ENCODE measurements at regions not wholly inside any gene's neighbourhood (a gene's known extent, or its start where the extent isn't known, plus 50 kb on each side); places are given as distances from the start of the nearest gene placed in this dataset.

DNA sequence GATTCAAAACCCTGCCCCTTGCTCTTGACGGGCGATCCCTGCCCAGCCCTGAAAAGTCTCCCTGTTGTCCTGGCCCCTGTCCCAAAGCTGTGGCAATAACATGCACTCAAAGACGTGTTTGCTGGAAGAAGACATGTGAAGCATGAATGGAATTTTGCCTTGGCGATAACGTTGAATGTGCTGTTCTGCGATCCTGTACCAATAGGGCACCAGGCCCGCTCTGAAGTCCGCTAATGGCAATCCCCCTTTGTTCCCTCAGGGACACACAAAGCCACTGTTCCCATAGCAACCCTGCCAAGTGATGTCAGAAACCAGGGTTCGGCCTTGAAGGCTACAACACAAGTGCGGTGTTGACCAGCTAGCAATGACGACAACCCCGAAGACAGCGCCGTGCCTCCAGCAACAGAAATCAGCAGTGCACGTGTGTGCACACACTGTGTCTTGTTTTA lies 284.6 kb downstream of the KLF6 start:
- peak overlapping the region; percentile 34 for H3K27ac ChIP-seq (ENCODE audit: low read depth, low read length)
- H3K9me3 ChIP-seq (ENCODE audit: control insufficient read depth, insufficient read depth, low read length), result no peaks in the 10 kb centered on the region
- no peak overlapping the region for H3K4me3 ChIP-seq (ENCODE audit: low read depth, low read length)
- CTCF ChIA-PET, result no interaction called here
- TF ChIP-seq, protein P1, sequence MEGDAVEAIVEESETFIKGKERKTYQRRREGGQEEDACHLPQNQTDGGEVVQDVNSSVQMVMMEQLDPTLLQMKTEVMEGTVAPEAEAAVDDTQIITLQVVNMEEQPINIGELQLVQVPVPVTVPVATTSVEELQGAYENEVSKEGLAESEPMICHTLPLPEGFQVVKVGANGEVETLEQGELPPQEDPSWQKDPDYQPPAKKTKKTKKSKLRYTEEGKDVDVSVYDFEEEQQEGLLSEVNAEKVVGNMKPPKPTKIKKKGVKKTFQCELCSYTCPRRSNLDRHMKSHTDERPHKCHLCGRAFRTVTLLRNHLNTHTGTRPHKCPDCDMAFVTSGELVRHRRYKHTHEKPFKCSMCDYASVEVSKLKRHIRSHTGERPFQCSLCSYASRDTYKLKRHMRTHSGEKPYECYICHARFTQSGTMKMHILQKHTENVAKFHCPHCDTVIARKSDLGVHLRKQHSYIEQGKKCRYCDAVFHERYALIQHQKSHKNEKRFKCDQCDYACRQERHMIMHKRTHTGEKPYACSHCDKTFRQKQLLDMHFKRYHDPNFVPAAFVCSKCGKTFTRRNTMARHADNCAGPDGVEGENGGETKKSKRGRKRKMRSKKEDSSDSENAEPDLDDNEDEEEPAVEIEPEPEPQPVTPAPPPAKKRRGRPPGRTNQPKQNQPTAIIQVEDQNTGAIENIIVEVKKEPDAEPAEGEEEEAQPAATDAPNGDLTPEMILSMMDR (IDR thresholded peaks at IDR 0.05; ENCODE audit: low read depth, low read length), result no peak
- peak; percentile 59 for DNase-seq (ENCODE audit: low read depth, low spot score)
- POLR2A ChIA-PET, result interaction anchor here (0.9 to 1.0 kb wide), 2 partner anchors 31 to 99 kb away, joined by 4 read pairs; no protein-coding TSS in a partner anchor
- no peaks in the 10 kb centered on the region for H3K27me3 ChIP-seq (ENCODE audit: control insufficient read depth, insufficient read depth, low read length)

DNA sequence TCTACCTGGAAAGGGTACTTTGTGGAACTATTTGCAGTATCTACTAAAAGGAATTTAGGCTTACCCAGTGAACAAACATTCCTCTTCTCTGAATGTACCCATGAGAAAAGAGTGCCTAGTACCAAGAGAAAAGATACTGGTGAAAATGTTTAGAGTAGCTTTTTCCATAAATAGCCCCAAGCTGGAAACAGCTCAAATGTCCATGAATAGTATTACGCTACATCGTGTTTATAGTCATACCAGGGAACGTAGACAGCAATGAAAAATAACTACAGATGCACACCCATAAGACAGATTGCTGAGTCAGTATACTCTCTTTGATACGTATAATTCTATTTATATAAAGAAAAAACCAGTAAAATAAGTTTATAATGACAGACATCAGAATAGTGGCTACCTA lies 285.9 kb downstream of the KLF6 start:
- TF ChIP-seq, protein P1 (IDR thresholded peaks at IDR 0.05; ENCODE audit: low read depth, low read length), result no peak
- no peaks in the 10 kb centered on the region for H3K27me3 ChIP-seq (ENCODE audit: control insufficient read depth, insufficient read depth, low read length)
- no peak overlapping the region for H3K4me3 ChIP-seq (ENCODE audit: low read depth, low read length)
- no peaks in the 10 kb centered on the region for H3K9me3 ChIP-seq (ENCODE audit: control insufficient read depth, insufficient read depth, low read length)
- ChIA-PET POLR2A (no interaction called here), CTCF (no interaction called here)
- H3K27ac ChIP-seq (ENCODE audit: low read depth, low read length), result no peak overlapping the region
- no peak for DNase-seq (ENCODE audit: low read depth, low spot score)

DNA sequence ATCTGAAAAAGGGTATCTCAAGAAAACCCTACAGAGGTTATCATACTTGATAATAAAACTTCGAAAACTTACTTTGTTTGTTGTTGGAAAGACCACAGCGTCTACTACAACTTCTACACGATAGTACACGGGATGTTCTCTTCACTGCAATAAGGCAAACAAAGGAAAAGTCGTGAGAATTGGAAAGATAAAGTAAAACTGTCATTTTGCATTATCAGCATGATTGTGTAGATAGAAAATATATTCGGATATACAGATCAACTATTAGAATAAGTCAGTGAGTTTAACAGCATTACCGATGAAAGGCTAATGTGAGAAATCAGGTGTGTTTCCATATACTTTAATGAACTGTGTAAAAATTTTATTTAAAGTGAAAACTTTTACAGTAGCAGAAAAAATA lies 287.4 kb downstream of the KLF6 start:
- ChIA-PET CTCF (no interaction called here), POLR2A (no interaction called here)

DNA sequence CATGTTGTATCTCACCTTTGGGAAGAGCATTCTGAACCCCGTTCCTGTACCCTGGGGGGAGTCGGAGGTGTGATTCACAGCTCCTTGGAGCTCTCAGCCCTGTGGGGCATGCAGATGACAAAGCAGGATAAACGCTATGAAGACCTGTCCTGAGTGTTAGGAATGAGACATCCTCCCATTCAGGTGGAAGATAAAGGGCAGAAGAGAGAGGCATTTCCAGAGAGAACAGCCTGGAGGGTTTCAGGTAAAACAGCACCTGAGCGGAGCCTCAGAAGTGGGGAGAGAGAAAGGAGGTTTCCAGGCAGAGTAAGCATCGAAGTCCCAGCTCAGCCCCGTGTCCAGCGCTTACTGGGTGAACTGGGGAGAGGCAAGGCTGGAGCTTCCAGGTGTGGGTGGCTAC lies 288.9 kb downstream of the KLF6 start:
- POLR2A ChIA-PET, result no interaction called here
- Histone ChIP-seq H3K27me3 (ENCODE audit: control insufficient read depth, insufficient read depth, low read length) (no peaks in the 10 kb centered on the region), H3K27ac (ENCODE audit: low read depth, low read length) (no peak overlapping the region), H3K9me3 (ENCODE audit: control insufficient read depth, insufficient read depth, low read length) (no peaks in the 10 kb centered on the region), H3K4me3 (ENCODE audit: low read depth, low read length) (no peak overlapping the region)
- CTCF ChIA-PET, result no interaction called here
- DNase-seq (ENCODE audit: low read depth, low spot score), result no peak
- TF ChIP-seq, protein P1 (IDR thresholded peaks at IDR 0.05; ENCODE audit: low read depth, low read length), result no peak

More for the DNA sequence above, 287.4 kb downstream of the KLF6 start:
- no peaks in the 10 kb centered on the region for H3K27me3 ChIP-seq (ENCODE audit: control insufficient read depth, insufficient read depth, low read length)
- TF ChIP-seq, protein P1 (IDR thresholded peaks at IDR 0.05; ENCODE audit: low read depth, low read length), result no peak
- H3K4me3 ChIP-seq (ENCODE audit: low read depth, low read length), result no peak overlapping the region
- H3K27ac ChIP-seq (ENCODE audit: low read depth, low read length), result no peak overlapping the region
- DNase-seq (ENCODE audit: low read depth, low spot score), result no peak
- no peaks in the 10 kb centered on the region for H3K9me3 ChIP-seq (ENCODE audit: control insufficient read depth, insufficient read depth, low read length)

DNA sequence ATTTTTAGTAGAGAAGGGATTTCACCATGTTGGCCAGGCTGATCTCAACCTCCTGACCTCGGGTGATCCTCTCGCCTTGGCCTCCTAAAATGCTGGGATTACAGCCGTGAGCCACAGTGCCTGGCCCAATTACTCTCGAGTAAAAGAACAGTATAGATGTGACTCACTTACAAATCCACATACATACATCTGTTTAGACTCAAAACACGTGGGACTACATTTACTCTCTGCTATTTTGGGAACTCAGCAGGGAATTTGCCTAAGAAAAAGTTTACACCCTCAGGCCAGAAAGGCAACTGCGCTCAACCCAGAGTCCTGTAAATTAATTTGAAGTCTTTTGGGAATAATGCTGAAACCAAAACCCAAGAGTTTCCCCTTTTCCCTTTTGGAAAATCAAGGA lies 289.7 kb downstream of the KLF6 start:
- TF ChIP-seq, protein P1 (IDR thresholded peaks at IDR 0.05; ENCODE audit: low read depth, low read length), result 0 out of 2 replicates have a peak, but pooled peaks have one; percentile 9
- no peaks in the 10 kb centered on the region for H3K9me3 ChIP-seq (ENCODE audit: control insufficient read depth, insufficient read depth, low read length)
- DNase-seq (ENCODE audit: low read depth, low spot score), result no peak
- no peak overlapping the region for H3K4me3 ChIP-seq (ENCODE audit: low read depth, low read length)
- CTCF ChIA-PET, result interaction anchor here (0.6 kb wide), 1 partner anchor 158 kb away, joined by 4 read pairs; no protein-coding TSS in a partner anchor
- no peak overlapping the region for H3K27ac ChIP-seq (ENCODE audit: low read depth, low read length)
- H3K27me3 ChIP-seq (ENCODE audit: control insufficient read depth, insufficient read depth, low read length), result no peaks in the 10 kb centered on the region
- POLR2A ChIA-PET, result no interaction called here

All from AG04450 (cell line).